ENCODE measurements at regions not wholly inside any gene's neighbourhood (a gene's known extent, or its start where the extent isn't known, plus 50 kb on each side); places are given as distances from the start of the nearest gene placed in this dataset.

DNA sequence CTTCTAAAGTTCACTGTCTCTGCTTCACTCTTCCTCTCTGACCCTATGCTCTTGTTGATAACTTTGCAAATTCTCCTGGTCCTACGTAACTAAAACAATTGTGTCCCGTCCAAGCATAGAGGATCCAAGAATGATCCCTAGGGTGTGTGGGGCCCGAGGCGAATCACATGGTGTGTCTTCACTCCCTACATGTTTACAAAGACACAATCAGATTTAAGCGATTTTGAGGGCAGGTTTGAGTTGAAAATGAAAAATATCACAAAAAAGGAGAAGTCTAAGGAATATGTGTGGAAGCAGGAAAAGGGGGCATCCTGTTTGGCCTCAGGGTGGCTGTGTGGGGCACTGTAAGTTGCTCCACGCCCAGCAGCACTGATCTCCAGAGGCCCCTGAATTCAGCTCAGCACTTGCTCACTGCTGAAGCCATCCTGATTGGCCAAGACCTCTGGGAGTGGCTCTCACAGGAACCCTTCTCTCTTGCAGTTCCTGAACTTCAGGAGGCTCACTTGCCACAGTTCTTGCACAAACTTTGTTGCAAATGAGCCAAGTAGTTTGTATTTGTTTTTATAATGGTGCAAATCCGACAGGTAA is 363.6 kb downstream of the ZNF521 start:
- TF ChIP-seq, protein P1, sequence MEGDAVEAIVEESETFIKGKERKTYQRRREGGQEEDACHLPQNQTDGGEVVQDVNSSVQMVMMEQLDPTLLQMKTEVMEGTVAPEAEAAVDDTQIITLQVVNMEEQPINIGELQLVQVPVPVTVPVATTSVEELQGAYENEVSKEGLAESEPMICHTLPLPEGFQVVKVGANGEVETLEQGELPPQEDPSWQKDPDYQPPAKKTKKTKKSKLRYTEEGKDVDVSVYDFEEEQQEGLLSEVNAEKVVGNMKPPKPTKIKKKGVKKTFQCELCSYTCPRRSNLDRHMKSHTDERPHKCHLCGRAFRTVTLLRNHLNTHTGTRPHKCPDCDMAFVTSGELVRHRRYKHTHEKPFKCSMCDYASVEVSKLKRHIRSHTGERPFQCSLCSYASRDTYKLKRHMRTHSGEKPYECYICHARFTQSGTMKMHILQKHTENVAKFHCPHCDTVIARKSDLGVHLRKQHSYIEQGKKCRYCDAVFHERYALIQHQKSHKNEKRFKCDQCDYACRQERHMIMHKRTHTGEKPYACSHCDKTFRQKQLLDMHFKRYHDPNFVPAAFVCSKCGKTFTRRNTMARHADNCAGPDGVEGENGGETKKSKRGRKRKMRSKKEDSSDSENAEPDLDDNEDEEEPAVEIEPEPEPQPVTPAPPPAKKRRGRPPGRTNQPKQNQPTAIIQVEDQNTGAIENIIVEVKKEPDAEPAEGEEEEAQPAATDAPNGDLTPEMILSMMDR (IDR thresholded peaks at IDR 0.05): no peak
- no peak for TF ChIP-seq POLR2A (IDR thresholded peaks at IDR 0.05)
- TF ChIP-seq POLR2AphosphoS5 (IDR thresholded peaks at IDR 0.05): no peak

Data from suprapubic skin (tissue), 4 donors.